ENCODE measurements at regions not wholly inside any gene's neighbourhood (a gene's known extent, or its start where the extent isn't known, plus 50 kb on each side); places are given as distances from the start of the nearest gene placed in this dataset.

DNA sequence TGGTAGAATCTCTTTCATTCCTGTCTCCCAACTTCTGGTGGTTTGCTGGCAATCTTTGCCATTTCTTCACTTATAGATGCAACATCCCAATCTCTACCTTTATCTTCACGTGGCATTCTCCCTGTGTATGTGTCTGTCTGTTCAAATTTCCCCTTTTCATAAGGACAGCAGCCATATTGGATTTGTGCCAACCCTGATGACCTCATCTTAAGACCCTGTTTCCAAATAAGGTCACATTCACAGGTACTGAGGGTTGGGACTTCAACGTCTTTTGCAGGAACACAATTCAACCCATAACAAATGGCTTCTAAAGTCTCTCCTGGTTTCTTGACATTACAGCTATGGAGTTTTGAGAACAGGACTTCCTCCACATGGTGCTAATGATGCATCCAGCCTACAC, 84.5 kb upstream of the OLIG2 start:
- Histone ChIP-seq H3K27me3 (replicated peaks; ENCODE audit: insufficient read depth) (no peaks in the 10 kb centered on the region), H3K36me3 (no peaks in the 10 kb centered on the region), H3K4me1 (ENCODE audit: control insufficient read depth in 1 of 2, low read depth in 2 of 2) (no peaks in the 10 kb centered on the region), H3K9me3 (no peaks in the 10 kb centered on the region), H3K4me3 (no peak overlapping the region), H3K27ac (no peak overlapping the region)
- TF ChIP-seq, protein P1, sequence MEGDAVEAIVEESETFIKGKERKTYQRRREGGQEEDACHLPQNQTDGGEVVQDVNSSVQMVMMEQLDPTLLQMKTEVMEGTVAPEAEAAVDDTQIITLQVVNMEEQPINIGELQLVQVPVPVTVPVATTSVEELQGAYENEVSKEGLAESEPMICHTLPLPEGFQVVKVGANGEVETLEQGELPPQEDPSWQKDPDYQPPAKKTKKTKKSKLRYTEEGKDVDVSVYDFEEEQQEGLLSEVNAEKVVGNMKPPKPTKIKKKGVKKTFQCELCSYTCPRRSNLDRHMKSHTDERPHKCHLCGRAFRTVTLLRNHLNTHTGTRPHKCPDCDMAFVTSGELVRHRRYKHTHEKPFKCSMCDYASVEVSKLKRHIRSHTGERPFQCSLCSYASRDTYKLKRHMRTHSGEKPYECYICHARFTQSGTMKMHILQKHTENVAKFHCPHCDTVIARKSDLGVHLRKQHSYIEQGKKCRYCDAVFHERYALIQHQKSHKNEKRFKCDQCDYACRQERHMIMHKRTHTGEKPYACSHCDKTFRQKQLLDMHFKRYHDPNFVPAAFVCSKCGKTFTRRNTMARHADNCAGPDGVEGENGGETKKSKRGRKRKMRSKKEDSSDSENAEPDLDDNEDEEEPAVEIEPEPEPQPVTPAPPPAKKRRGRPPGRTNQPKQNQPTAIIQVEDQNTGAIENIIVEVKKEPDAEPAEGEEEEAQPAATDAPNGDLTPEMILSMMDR (IDR thresholded peaks at IDR 0.05) = no peak
- ATAC-seq (ENCODE audit: insufficient number of reproducible peaks, low FRiP score, low read depth) = no peak
- no peak for DNase-seq (ENCODE audit: low spot score)

DNA sequence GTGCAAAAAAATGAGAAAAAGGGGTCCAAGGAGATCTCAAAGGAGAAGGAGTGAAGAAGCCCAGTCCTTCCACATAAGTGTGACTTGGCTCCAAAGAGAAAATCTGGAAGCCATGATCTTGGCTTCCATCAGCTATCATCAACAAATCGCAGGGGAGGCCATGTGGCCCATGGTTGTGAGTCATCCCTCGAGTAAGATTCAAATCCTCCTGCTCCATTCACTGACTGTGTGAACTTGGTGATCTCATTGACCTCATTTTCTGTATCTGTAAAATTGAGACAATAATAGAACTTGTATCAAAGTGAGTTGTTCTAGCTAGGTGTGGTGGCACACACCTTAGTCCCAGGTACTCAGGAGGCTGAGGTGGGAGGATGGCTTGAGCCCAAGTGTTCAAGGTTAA, 79.1 kb upstream of the OLIG2 start:
- no peaks in the 10 kb centered on the region for H3K9me3 ChIP-seq
- DNase-seq (ENCODE audit: low spot score) = no peak
- no peak for ATAC-seq (ENCODE audit: insufficient number of reproducible peaks, low FRiP score, low read depth)

DNA sequence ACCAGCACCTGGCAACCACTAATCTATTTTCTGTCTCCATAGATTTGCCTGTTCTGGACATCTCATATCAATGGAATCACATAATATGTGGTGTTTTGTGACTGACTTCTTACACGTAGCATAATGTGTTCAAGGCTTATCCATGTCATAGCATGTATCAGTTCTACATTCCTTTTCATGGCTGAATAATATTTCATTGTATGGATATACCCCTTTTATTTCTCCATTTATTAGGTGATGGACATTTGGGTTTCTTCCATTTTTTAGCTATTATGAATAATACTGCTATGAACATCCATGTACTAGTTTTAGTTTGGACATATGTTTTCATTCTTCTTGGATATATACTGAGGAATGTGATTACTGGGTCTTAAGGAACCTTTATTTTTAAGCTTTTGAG, 78.0 kb upstream of the OLIG2 start:
- ATAC-seq (ENCODE audit: insufficient number of reproducible peaks, low FRiP score, low read depth) (no peak), DNase-seq (ENCODE audit: low spot score) (no peak)
- Histone ChIP-seq H3K9me3 (no peaks in the 10 kb centered on the region), H3K27me3 (replicated peaks; ENCODE audit: insufficient read depth) (no peaks in the 10 kb centered on the region), H3K4me1 (ENCODE audit: control insufficient read depth in 1 of 2, low read depth in 2 of 2) (no peaks in the 10 kb centered on the region), H3K4me3 (no peak overlapping the region), H3K36me3 (no peaks in the 10 kb centered on the region), H3K27ac (no peak overlapping the region)
- TF ChIP-seq, protein P1 (IDR thresholded peaks at IDR 0.05) = no peak

More for the DNA sequence above, 79.1 kb upstream of the OLIG2 start:
- no peaks in the 10 kb centered on the region for H3K27me3 ChIP-seq (replicated peaks; ENCODE audit: insufficient read depth)
- TF ChIP-seq, protein P1 (IDR thresholded peaks at IDR 0.05) = no peak
- H3K4me1 ChIP-seq (ENCODE audit: control insufficient read depth in 1 of 2, low read depth in 2 of 2) = no peaks in the 10 kb centered on the region
- no peaks in the 10 kb centered on the region for H3K36me3 ChIP-seq
- H3K27ac ChIP-seq = no peak overlapping the region
- no peak overlapping the region for H3K4me3 ChIP-seq

DNA sequence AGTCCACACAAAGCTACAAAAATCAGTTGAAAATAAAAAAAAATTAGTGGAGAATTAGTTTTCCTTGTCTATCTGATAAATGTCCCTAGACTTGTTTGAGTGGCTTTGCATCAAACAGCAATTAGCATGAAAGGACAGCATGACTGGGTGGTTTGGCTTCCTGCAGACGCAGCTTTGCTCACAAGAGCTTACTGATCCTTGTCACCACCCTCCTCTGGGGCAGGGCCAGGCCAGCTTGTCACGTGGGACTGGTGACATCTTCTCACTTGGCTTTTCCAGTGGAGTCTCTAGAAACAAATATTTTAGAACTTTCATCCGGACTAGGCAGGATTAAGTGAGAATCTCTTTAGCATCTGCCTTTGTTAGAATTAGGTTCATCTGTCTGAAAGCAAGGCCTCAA, 76.0 kb upstream of the OLIG2 start:
- ATAC-seq (ENCODE audit: insufficient number of reproducible peaks, low FRiP score, low read depth) (no peak), DNase-seq (ENCODE audit: low spot score) (no peak)
- no peak overlapping the region for H3K4me3 ChIP-seq
- H3K27ac ChIP-seq = no peak overlapping the region
- H3K36me3 ChIP-seq = no peaks in the 10 kb centered on the region
- no peaks in the 10 kb centered on the region for H3K27me3 ChIP-seq (replicated peaks; ENCODE audit: insufficient read depth)
- TF ChIP-seq, protein P1 (IDR thresholded peaks at IDR 0.05) = no peak
- no peaks in the 10 kb centered on the region for H3K4me1 ChIP-seq (ENCODE audit: control insufficient read depth in 1 of 2, low read depth in 2 of 2)
- H3K9me3 ChIP-seq = no peaks in the 10 kb centered on the region

DNA sequence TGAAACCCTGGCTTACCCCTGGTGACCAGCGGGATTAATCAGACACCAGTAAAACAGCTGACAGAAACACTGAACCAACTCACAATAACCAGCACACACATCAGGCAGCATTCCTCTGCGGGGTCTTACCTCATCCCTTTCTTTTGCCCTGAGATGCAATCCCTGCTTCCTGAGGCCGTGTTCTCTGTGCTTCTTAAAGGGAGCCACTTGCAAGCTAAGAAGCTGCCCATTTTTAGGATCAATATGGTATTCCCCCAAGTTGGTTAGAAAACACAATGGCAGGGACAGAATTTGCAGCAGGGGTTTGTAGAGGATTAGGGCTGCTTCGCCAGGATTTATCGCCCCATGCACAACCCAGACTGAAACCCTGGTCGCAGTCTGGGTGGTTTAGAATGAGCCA, 74.7 kb upstream of the OLIG2 start:
- TF ChIP-seq, protein P1 (IDR thresholded peaks at IDR 0.05) = no peak
- Histone ChIP-seq H3K9me3 (no peaks in the 10 kb centered on the region), H3K27me3 (replicated peaks; ENCODE audit: insufficient read depth) (no peaks in the 10 kb centered on the region), H3K4me3 (no peak overlapping the region), H3K27ac (no peak overlapping the region), H3K4me1 (ENCODE audit: control insufficient read depth in 1 of 2, low read depth in 2 of 2) (no peaks in the 10 kb centered on the region), H3K36me3 (no peaks in the 10 kb centered on the region)
- ATAC-seq (ENCODE audit: insufficient number of reproducible peaks, low FRiP score, low read depth) = no peak
- DNase-seq (ENCODE audit: low spot score) = no peak
